Activated CD4-positive, CD25-positive, alpha-beta regulatory T cell (primary cell): ENCODE measurements at regions not wholly inside any gene's neighbourhood (a gene's known extent, or its start where the extent isn't known, plus 50 kb on each side); places are given as distances from the start of the nearest gene placed in this dataset.

Experiments used
- DNase-seq, 4 experiments: peaks; one replicate each; lab custom pipeline; 2025; lab: John Stamatoyannopoulos, UW

- DNase-seq = no peak
These were observed 576.8 kb upstream of the TMEM132C start for GRCh38 chr12:127690161-127690560.

- no peak for DNase-seq
These were observed 570.0 kb upstream of the TMEM132C start for GRCh38 chr12:127696963-127697362.

- no peak for DNase-seq
These were observed 563.9 kb upstream of the TMEM132C start for GRCh38 chr12:127703026-127703425.

- no peak for DNase-seq
These were observed 555.9 kb upstream of the TMEM132C start for GRCh38 chr12:127711108-127711507.

- no peak for DNase-seq
These were observed 554.4 kb upstream of the TMEM132C start for GRCh38 chr12:127712561-127712960.

GRCh38 chr12:127716166-127716565, 550.8 kb upstream of the TMEM132C start:
- no peak for DNase-seq

- DNase-seq = no peak
These were observed 549.7 kb upstream of the TMEM132C start for GRCh38 chr12:127717278-127717677.

GRCh38 chr12:127720334-127720733, 546.6 kb upstream of the TMEM132C start:
- no peak for DNase-seq

- no peak for DNase-seq
These were observed 544.4 kb upstream of the TMEM132C start for GRCh38 chr12:127722611-127723010.

- no peak for DNase-seq
These were observed 543.7 kb upstream of the TMEM132C start for GRCh38 chr12:127723251-127723650.

GRCh38 chr12:127726671-127727315, 540.2 kb upstream of the TMEM132C start:
- DNase-seq = no peak

- no peak for DNase-seq
These were observed 538.7 kb upstream of the TMEM132C start for GRCh38 chr12:127728285-127728684.

- DNase-seq = no peak
These were observed 538.2 kb upstream of the TMEM132C start for GRCh38 chr12:127728729-127729128.

GRCh38 chr12:127729381-127729780, 537.6 kb upstream of the TMEM132C start:
- no peak for DNase-seq

GRCh38 chr12:127731657-127732056, 535.3 kb upstream of the TMEM132C start:
- DNase-seq = no peak

- DNase-seq = no peak
These were observed 524.7 kb upstream of the TMEM132C start for GRCh38 chr12:127742231-127742630.

- no peak for DNase-seq
These were observed 521.3 kb upstream of the TMEM132C start for GRCh38 chr12:127745469-127746212.

GRCh38 chr12:127749416-127749815, 517.6 kb upstream of the TMEM132C start:
- DNase-seq = no peak

GRCh38 chr12:127750076-127750840, 516.7 kb upstream of the TMEM132C start:
- no peak for DNase-seq

- no peak for DNase-seq
These were observed 514.2 kb upstream of the TMEM132C start for GRCh38 chr12:127752802-127753201.

- no peak for DNase-seq
These were observed 506.6 kb upstream of the TMEM132C start for GRCh38 chr12:127760357-127760756.

- no peak for DNase-seq
These were observed 506.0 kb upstream of the TMEM132C start for GRCh38 chr12:127760996-127761395.

GRCh38 chr12:127761880-127762279, 505.1 kb upstream of the TMEM132C start:
- DNase-seq = no peak
